ENCODE measurements at regions not wholly inside any gene's neighbourhood (a gene's known extent, or its start where the extent isn't known, plus 50 kb on each side); places are given as distances from the start of the nearest gene placed in this dataset.

DNA sequence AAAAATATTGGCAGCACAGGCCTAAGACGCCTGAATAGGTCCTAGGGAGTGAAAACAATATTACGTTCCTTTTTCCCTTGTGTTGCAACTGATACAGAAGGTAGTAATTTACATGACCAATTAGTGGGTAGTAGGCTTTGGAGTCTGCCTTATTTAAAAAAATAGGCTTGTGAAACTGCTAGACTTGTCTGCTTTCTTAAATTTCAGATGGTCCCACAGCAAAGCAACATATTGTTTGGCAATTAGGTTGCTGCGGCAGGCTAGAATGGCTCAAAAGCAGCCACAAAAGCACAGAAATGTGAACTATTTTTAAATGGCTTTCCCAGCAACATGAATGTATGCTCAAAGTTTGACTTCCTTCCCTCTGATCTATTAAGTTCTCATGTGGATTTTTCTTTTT, 211.9 kb downstream of the TTC8 start:
- TF ChIP-seq, protein P1, sequence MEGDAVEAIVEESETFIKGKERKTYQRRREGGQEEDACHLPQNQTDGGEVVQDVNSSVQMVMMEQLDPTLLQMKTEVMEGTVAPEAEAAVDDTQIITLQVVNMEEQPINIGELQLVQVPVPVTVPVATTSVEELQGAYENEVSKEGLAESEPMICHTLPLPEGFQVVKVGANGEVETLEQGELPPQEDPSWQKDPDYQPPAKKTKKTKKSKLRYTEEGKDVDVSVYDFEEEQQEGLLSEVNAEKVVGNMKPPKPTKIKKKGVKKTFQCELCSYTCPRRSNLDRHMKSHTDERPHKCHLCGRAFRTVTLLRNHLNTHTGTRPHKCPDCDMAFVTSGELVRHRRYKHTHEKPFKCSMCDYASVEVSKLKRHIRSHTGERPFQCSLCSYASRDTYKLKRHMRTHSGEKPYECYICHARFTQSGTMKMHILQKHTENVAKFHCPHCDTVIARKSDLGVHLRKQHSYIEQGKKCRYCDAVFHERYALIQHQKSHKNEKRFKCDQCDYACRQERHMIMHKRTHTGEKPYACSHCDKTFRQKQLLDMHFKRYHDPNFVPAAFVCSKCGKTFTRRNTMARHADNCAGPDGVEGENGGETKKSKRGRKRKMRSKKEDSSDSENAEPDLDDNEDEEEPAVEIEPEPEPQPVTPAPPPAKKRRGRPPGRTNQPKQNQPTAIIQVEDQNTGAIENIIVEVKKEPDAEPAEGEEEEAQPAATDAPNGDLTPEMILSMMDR (IDR thresholded peaks at IDR 0.05 in 4 of 5, conservative IDR thresholded peaks at IDR 0.05 in 1 of 5): no peak
- no peak for TF ChIP-seq POLR2A (IDR thresholded peaks at IDR 0.05)

Data from gastrocnemius medialis (tissue), 4 donors.